ENCODE measurements at regions not wholly inside any gene's neighbourhood (a gene's known extent, or its start where the extent isn't known, plus 50 kb on each side); places are given as distances from the start of the nearest gene placed in this dataset.

DNA sequence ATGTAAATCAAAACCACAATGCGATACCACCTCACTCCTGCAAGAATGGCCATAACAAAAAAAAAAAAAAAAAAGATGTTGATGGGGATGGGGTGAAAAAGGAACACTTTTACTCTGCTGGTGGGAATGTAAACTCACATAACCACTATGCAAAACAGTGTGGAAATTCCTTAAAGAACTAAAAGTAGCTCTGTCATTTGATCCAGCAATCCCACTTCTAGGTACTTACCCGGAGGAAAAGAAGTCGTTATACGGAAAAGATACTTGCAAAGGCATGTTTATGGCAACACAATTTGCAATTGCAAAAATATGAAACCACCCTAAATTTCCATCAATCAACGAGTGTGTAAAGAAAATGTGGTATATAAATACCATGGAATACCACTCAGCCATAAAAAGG lies 205.0 kb downstream of the TENT4A start:
- no peaks in the 10 kb centered on the region for H3K4me1 ChIP-seq (ENCODE audit: control insufficient read depth, low read length)
- no peaks in the 10 kb centered on the region for H3K79me2 ChIP-seq (ENCODE audit: control insufficient read depth, low read length)
- no peaks in the 10 kb centered on the region for H3K9me2 ChIP-seq (replicated peaks; ENCODE audit: control insufficient read depth, low read length)
- H3K27ac ChIP-seq (ENCODE audit: low read depth, low read length) = no peak overlapping the region
- no peaks in the 10 kb centered on the region for H3F3A ChIP-seq (ENCODE audit: control insufficient read depth, insufficient read depth)
- no peaks in the 10 kb centered on the region for H4K20me1 ChIP-seq (ENCODE audit: control insufficient read depth, insufficient read depth, low read depth, low read length)
- H3K4me2 ChIP-seq (ENCODE audit: low read length) = no peak overlapping the region
- no peaks in the 10 kb centered on the region for H3K36me3 ChIP-seq (ENCODE audit: control insufficient read depth, low read length)
- no peak overlapping the region for H3K4me3 ChIP-seq (ENCODE audit: low read length)
- H3K9me3 ChIP-seq (ENCODE audit: control insufficient read depth, insufficient read depth, low read length) = no peaks in the 10 kb centered on the region
- TF ChIP-seq, protein P1, sequence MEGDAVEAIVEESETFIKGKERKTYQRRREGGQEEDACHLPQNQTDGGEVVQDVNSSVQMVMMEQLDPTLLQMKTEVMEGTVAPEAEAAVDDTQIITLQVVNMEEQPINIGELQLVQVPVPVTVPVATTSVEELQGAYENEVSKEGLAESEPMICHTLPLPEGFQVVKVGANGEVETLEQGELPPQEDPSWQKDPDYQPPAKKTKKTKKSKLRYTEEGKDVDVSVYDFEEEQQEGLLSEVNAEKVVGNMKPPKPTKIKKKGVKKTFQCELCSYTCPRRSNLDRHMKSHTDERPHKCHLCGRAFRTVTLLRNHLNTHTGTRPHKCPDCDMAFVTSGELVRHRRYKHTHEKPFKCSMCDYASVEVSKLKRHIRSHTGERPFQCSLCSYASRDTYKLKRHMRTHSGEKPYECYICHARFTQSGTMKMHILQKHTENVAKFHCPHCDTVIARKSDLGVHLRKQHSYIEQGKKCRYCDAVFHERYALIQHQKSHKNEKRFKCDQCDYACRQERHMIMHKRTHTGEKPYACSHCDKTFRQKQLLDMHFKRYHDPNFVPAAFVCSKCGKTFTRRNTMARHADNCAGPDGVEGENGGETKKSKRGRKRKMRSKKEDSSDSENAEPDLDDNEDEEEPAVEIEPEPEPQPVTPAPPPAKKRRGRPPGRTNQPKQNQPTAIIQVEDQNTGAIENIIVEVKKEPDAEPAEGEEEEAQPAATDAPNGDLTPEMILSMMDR (IDR thresholded peaks at IDR 0.05; ENCODE audit: low read depth, low read length, poor library complexity, severe bottlenecking) = no peak
- TF ChIP-seq EZH2phosphoT487 (IDR thresholded peaks at IDR 0.05; ENCODE audit: borderline replicate concordance, low read length) = no peak
- no peaks in the 10 kb centered on the region for H3K27me3 ChIP-seq (ENCODE audit: control insufficient read depth, low read length)

DNA sequence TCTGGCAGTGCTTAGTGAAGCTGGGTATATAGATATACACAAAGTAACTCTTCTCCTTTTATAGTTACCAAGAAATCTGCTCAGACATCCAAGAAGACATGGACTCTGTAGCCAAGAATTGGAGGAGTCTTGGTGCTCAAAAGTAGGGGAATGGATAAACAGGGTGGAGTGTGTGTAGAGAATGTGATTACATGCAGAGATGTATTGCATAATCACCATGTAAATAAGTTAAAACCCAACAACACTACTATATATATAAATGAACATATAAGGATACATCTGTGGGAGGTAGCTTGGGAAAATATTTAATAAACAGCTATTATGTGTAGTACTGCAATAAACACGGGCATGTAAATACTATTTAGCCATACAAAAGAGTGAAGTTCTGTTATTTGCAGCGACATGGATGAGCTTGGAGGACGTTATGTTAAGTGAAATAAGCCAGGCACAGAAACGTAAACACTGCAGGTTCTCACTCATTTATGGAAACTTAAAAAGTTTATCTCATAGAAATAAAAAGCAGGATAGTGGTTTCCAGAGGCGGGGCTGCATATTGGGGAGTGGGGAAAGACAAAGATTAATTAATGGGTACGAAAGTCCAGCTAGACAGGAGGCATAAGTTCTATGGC lies 207.5 kb downstream of the TENT4A start:
- H3K4me3 ChIP-seq (ENCODE audit: low read length) = no peak overlapping the region
- H3F3A ChIP-seq (ENCODE audit: control insufficient read depth, insufficient read depth) = no peaks in the 10 kb centered on the region
- H4K20me1 ChIP-seq (ENCODE audit: control insufficient read depth, insufficient read depth, low read depth, low read length) = no peaks in the 10 kb centered on the region
- no peaks in the 10 kb centered on the region for H3K36me3 ChIP-seq (ENCODE audit: control insufficient read depth, low read length)
- no peak for TF ChIP-seq EZH2phosphoT487 (IDR thresholded peaks at IDR 0.05; ENCODE audit: borderline replicate concordance, low read length)
- TF ChIP-seq, protein P1 (IDR thresholded peaks at IDR 0.05; ENCODE audit: low read depth, low read length, poor library complexity, severe bottlenecking) = no peak
- no peak overlapping the region for H3K4me2 ChIP-seq (ENCODE audit: low read length)
- no peaks in the 10 kb centered on the region for H3K27me3 ChIP-seq (ENCODE audit: control insufficient read depth, low read length)
- no peaks in the 10 kb centered on the region for H3K4me1 ChIP-seq (ENCODE audit: control insufficient read depth, low read length)
- no peaks in the 10 kb centered on the region for H3K9me2 ChIP-seq (replicated peaks; ENCODE audit: control insufficient read depth, low read length)
- no peaks in the 10 kb centered on the region for H3K79me2 ChIP-seq (ENCODE audit: control insufficient read depth, low read length)
- H3K27ac ChIP-seq (ENCODE audit: low read depth, low read length) = no peak overlapping the region
- H3K9me3 ChIP-seq (ENCODE audit: control insufficient read depth, insufficient read depth, low read length) = no peaks in the 10 kb centered on the region

DNA sequence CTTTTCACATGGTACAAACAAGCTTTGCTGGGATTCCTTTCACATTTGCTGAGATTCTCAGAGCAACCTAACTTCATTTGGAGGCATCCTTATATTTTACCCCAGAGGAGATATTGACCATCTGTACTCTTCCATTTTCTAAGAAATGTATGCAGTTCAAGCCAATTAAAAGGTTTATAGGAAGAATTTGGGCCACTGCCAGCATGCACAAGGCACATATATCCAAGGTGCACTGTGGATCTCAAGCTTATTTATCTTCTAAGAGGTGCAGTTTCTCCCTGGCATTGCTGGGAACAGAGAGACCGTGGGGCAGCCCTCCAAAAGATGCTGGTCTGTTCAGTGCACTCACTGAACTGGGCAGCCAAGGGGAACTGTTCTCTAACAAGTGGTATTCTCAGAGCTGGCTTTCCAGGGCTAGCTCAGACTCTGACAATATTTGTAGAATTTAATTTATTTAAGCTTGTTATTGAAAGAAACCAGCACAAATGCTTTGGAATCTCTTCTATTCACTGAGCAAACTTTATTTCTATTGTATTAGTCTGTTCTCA lies 213.3 kb downstream of the TENT4A start:
- H4K20me1 ChIP-seq (ENCODE audit: control insufficient read depth, insufficient read depth, low read depth, low read length) = no peaks in the 10 kb centered on the region
- H3K27ac ChIP-seq (ENCODE audit: low read depth, low read length) = no peak overlapping the region
- no peaks in the 10 kb centered on the region for H3K9me2 ChIP-seq (replicated peaks; ENCODE audit: control insufficient read depth, low read length)
- H3K79me2 ChIP-seq (ENCODE audit: control insufficient read depth, low read length) = no peaks in the 10 kb centered on the region
- no peak overlapping the region for H3K4me3 ChIP-seq (ENCODE audit: low read length)
- TF ChIP-seq, protein P1 (IDR thresholded peaks at IDR 0.05; ENCODE audit: low read depth, low read length, poor library complexity, severe bottlenecking) = no peak
- TF ChIP-seq EZH2phosphoT487 (IDR thresholded peaks at IDR 0.05; ENCODE audit: borderline replicate concordance, low read length) = no peak
- no peaks in the 10 kb centered on the region for H3K4me1 ChIP-seq (ENCODE audit: control insufficient read depth, low read length)
- H3F3A ChIP-seq (ENCODE audit: control insufficient read depth, insufficient read depth) = no peaks in the 10 kb centered on the region
- no peaks in the 10 kb centered on the region for H3K9me3 ChIP-seq (ENCODE audit: control insufficient read depth, insufficient read depth, low read length)
- H3K27me3 ChIP-seq (ENCODE audit: control insufficient read depth, low read length) = no peaks in the 10 kb centered on the region
- no peak overlapping the region for H3K4me2 ChIP-seq (ENCODE audit: low read length)
- no peaks in the 10 kb centered on the region for H3K36me3 ChIP-seq (ENCODE audit: control insufficient read depth, low read length)
